Activated naive CD4-positive, alpha-beta T cell treated with anti-CD3 and anti-CD28 coated beads for 36 hours (primary cell): ENCODE measurements at regions not wholly inside any gene's neighbourhood (a gene's known extent, or its start where the extent isn't known, plus 50 kb on each side); places are given as distances from the start of the nearest gene placed in this dataset.

ENCODE experiments used
- CTCF ChIA-PET: fragments of 350-600 bp; sonication (Branson Sonifier 250); formaldehyde crosslinking; loops from one replicate; lab custom pipeline; 2021; ENCODE audit warnings: antibody characterized with exemption; lab: Charles Lee
- DNase-seq: peaks from one replicate; pipeline ENCODE4 v3.0.0-alpha.2; 2020
- H3K27ac Mint-ChIP-seq: one replicate; pipeline ENCODE4 v1.8.0; 2021; ENCODE audit warnings: mild to moderate bottlenecking, mixed read lengths
- H3K27me3 Mint-ChIP-seq: one replicate; pipeline ENCODE4 v1.8.0; 2021; ENCODE audit warnings: low read depth, mixed read lengths
- H3K36me3 Mint-ChIP-seq: one replicate; pipeline ENCODE4 v1.8.0; 2021; ENCODE audit warnings: low read depth, mixed read lengths
- H3K4me1 Mint-ChIP-seq: one replicate; pipeline ENCODE4 v1.8.0; 2021; ENCODE audit warnings: low read depth, mixed read lengths
- H3K4me3 Mint-ChIP-seq: one replicate; pipeline ENCODE4 v1.8.0; 2021; ENCODE audit warnings: mild to moderate bottlenecking, moderate library complexity, mixed read lengths
- H3K9me3 Mint-ChIP-seq: one replicate; pipeline ENCODE4 v1.8.0; 2021; ENCODE audit warnings: mixed read lengths
- intact Hi-C: fragments of 100-400 bp; cut with micrococcal nuclease; formaldehyde crosslinking; loops from one replicate; pipeline ENCODE4 v1.15.1; 2023

DNA sequence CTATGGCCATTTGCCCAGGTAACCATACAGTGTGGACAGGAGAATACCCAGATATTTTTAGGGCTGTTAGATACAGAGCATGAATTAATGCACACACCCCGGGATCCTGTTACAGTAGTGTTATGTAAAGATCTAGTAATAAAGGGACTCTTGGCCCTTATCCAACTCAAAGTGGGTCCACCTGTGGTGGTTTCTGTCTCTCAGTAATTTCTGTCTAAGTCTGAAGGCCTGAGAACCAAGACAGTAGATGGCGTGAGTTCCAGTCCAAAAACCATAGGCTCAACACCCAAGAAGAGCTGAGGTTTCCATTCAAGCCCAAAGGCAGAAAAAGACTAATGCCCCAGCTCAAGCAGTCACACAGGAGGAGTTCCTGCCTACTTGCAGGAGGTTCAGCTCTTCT, 277.7 kb downstream of the ZEB1 start:
- intact Hi-C loops, result no loop called here
- DNase-seq, result no peak
- Mint-ChIP-seq H3K27me3 (peaks cover 24% of the 10 kb centered on the region), H3K27ac (no peak overlapping the region), H3K4me3 (no peak overlapping the region), H3K9me3 (peaks cover 16% of the 10 kb centered on the region), H3K4me1 (peaks cover 22% of the 10 kb centered on the region), H3K36me3 (peaks cover 1% of the 10 kb centered on the region)
- CTCF ChIA-PET, result no interaction called here

GRCh38 chr10:31595992-31596391, 277.0 kb downstream of the ZEB1 start:
- H3K4me3 Mint-ChIP-seq, result no peak overlapping the region
- peaks cover 21% of the 10 kb centered on the region for H3K9me3 Mint-ChIP-seq
- no peak overlapping the region for H3K27ac Mint-ChIP-seq
- H3K36me3 Mint-ChIP-seq, result peaks cover 4% of the 10 kb centered on the region
- CTCF ChIA-PET, result no interaction called here
- intact Hi-C loops, result no loop called here
- H3K27me3 Mint-ChIP-seq, result peaks cover 27% of the 10 kb centered on the region
- H3K4me1 Mint-ChIP-seq, result peaks cover 14% of the 10 kb centered on the region
- no peak for DNase-seq

GRCh38 chr10:31594347-31594873, 275.4 kb downstream of the ZEB1 start:
- CTCF ChIA-PET, result interaction anchor here (0.6 to 0.7 kb wide), 2 partner anchors 466 to 811 kb away, joined by 3 read pairs; no protein-coding TSS in a partner anchor
- H3K9me3 Mint-ChIP-seq, result peaks cover 23% of the 10 kb centered on the region
- intact Hi-C loops, result no loop called here
- no peak for DNase-seq
- H3K27me3 Mint-ChIP-seq, result peaks cover 33% of the 10 kb centered on the region
- H3K4me3 Mint-ChIP-seq, result no peak overlapping the region
- H3K27ac Mint-ChIP-seq, result no peak overlapping the region
- peaks cover 4% of the 10 kb centered on the region for H3K36me3 Mint-ChIP-seq
- peaks cover 2% of the 10 kb centered on the region for H3K4me1 Mint-ChIP-seq

- Mint-ChIP-seq H3K36me3 (peaks cover 4% of the 10 kb centered on the region), H3K27me3 (peaks cover 33% of the 10 kb centered on the region), H3K27ac (no peak overlapping the region), H3K4me3 (no peak overlapping the region), H3K9me3 (peaks cover 22% of the 10 kb centered on the region), H3K4me1 (no peaks in the 10 kb centered on the region)
- no peak for DNase-seq
- intact Hi-C loops, result no loop called here
- CTCF ChIA-PET, result no interaction called here
Measured at GRCh38 chr10:31593124-31593523, 274.1 kb downstream of the ZEB1 start.

DNA sequence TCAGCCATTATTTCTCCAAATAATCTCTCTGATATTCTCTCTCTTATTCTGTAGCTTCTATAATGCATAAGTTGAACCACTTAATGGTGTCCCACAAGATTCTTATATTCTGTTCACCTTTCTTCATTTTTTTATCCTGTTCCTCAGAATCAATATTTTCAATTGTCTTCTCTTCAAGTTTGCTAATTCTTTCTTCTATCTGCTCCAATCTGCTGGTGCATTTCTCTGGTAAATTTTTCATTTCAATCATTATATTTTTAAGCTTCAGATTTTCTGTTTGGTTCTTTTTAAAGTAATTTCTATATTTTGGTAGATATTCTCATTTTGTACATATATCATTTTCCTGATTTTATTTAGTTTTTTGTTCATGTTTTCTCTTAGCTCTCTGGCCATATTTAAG, 272.6 kb downstream of the ZEB1 start:
- peaks cover 46% of the 10 kb centered on the region for H3K27me3 Mint-ChIP-seq
- H3K36me3 Mint-ChIP-seq, result peaks cover 4% of the 10 kb centered on the region
- peaks cover 22% of the 10 kb centered on the region for H3K9me3 Mint-ChIP-seq
- H3K4me1 Mint-ChIP-seq, result peaks cover 5% of the 10 kb centered on the region
- CTCF ChIA-PET, result no interaction called here
- intact Hi-C loops, result no loop called here
- no peak overlapping the region for H3K4me3 Mint-ChIP-seq
- H3K27ac Mint-ChIP-seq, result no peak overlapping the region
- DNase-seq, result no peak

DNA sequence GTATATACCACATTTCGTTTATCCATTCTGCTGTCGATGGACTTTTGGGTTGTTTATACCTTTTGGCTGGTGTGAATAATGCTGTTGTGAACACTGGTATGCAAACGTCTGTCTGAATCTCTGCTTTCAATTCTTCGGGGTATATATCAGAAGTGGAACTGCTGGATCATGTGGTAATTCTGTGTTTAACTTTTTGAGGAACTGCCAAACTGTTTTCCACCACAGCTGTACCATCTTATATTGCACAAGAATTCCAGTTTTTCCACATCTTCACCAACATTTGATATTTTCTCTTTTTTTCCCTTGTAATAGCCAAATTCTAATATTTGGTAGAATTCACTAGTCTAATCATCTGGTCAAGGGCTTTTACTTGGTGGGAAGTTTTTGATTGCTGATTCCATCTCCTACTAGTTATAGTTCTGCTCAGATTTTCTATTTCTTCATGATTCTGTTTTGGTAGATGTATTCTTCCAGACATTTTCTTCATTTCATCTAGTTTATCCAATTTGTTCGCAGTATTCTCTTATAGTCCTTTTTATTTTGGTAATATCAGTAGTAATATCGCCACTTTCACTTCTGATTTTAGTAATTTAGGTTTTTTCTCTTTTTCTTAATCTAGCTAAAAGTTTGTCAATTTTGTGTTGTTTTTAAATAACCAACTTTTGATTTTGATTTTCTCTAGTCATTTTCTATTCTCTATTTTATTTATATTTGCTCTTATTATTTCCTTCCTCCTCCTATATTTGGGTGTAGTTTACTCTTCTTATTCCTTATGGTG, 271.2 kb downstream of the ZEB1 start:
- Mint-ChIP-seq H3K27ac (no peak overlapping the region), H3K36me3 (peaks cover 4% of the 10 kb centered on the region), H3K27me3 (peaks cover 49% of the 10 kb centered on the region), H3K4me1 (peaks cover 5% of the 10 kb centered on the region), H3K9me3 (peaks cover 22% of the 10 kb centered on the region), H3K4me3 (no peak overlapping the region)
- intact Hi-C loops, result no loop called here
- CTCF ChIA-PET, result interaction anchor here (0.6 kb wide), 2 partner anchors 132 to 286 kb away, joined by 3 read pairs; no protein-coding TSS in a partner anchor
- DNase-seq, result no peak

- Mint-ChIP-seq H3K4me1 (peaks cover 5% of the 10 kb centered on the region), H3K36me3 (peaks cover 4% of the 10 kb centered on the region), H3K9me3 (peaks cover 17% of the 10 kb centered on the region), H3K4me3 (no peak overlapping the region), H3K27me3 (peaks cover 45% of the 10 kb centered on the region), H3K27ac (no peak overlapping the region)
- intact Hi-C loops, result no loop called here
- no peak for DNase-seq
- CTCF ChIA-PET, result no interaction called here
Measured at GRCh38 chr10:31587691-31588090, 268.7 kb downstream of the ZEB1 start.

DNA sequence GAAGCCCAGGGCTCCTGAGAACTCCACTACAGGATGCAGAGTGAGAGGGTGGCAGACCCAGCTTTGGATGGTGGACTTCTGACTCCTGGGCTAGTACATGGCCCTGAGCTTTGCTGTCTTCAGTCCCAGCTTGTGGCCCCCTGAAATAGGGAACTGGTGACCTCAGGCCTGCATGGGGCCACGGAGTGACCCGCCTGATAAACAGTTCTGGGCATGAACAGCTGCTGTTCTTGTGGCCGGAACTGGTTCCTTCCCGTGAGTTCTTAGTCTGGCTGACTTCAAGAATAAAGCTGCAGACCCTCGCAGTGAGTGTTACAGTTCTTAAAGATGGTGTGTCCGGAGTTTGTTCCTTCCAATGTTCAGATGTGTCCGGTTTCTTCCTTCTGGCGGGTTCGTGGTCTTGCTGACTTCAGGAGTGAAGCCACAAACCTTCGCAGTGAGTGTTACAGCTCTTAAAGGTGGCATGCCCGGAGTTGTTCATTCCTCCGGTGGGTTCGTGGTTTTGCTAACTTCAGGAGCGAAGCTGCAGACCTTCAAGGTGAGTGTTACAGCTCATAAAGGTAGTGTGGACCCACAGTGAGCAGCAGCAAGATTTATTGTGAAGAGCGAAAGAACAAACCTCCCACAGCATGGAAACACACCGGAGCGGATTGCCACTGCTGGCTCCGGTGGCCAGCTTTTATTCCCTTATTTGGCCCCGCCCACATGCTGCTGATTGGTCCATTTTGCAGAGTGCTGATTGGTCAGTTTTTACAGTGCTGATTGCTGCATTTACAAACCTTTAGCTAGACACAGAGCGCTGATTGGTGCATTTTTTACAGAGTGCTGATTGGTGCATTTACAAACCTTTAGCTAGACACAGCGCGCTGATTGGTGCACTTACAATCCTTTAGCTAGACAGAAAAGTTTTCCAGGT, 268.0 kb downstream of the ZEB1 start:
- intact Hi-C loops, result no loop called here
- CTCF ChIA-PET, result interaction anchor here (1.1 kb wide), 1 partner anchor 183 kb away, joined by 4 read pairs; no protein-coding TSS in a partner anchor
- H3K27ac Mint-ChIP-seq, result no peak overlapping the region
- H3K4me3 Mint-ChIP-seq, result peak overlapping the region; percentile 30
- peaks cover 2% of the 10 kb centered on the region for H3K36me3 Mint-ChIP-seq
- peaks cover 40% of the 10 kb centered on the region for H3K27me3 Mint-ChIP-seq
- peaks cover 10% of the 10 kb centered on the region for H3K9me3 Mint-ChIP-seq
- H3K4me1 Mint-ChIP-seq, result peaks cover 5% of the 10 kb centered on the region
- DNase-seq, result peak; percentile 20

GRCh38 chr10:31584876-31585275, 265.9 kb downstream of the ZEB1 start:
- DNase-seq, result no peak
- H3K27me3 Mint-ChIP-seq, result peaks cover 31% of the 10 kb centered on the region
- CTCF ChIA-PET, result no interaction called here
- H3K4me1 Mint-ChIP-seq, result peaks cover 5% of the 10 kb centered on the region
- no peaks in the 10 kb centered on the region for H3K9me3 Mint-ChIP-seq
- no peak overlapping the region for H3K27ac Mint-ChIP-seq
- intact Hi-C loops, result no loop called here
- no peaks in the 10 kb centered on the region for H3K36me3 Mint-ChIP-seq
- no peak overlapping the region for H3K4me3 Mint-ChIP-seq

DNA sequence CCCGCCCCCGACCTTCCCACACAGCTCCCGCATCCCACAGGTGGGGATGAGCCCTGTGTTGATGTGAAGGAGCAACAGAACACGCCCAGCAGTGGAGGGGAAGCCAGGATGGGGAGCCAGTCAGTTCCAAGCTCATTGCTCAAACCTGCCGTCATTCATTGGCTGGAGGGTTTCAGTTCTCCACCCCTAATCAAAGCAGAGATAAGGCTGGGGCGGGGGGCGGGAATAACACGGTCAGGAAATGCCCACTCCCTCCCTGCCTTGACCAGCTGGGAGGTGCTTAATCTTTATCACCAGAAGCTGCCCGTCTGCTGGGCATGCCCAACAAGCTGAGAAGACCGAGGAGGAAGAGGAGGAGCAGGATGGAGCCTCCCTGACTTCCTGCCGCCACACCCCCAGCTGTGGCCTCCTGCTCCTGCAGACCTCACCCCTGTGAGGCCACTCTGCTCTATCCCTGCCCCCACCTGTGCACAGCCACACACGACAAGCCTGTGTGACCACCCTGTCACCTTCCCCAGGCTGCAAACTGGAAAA, 265.1 kb downstream of the ZEB1 start:
- H3K27ac Mint-ChIP-seq, result no peak overlapping the region
- CTCF ChIA-PET, result no interaction called here
- intact Hi-C loops, result no loop called here
- H3K4me3 Mint-ChIP-seq, result no peak overlapping the region
- peaks cover 30% of the 10 kb centered on the region for H3K27me3 Mint-ChIP-seq
- no peaks in the 10 kb centered on the region for H3K36me3 Mint-ChIP-seq
- DNase-seq, result no peak
- H3K4me1 Mint-ChIP-seq, result peaks cover 5% of the 10 kb centered on the region
- no peaks in the 10 kb centered on the region for H3K9me3 Mint-ChIP-seq

- CTCF ChIA-PET, result no interaction called here
- Mint-ChIP-seq H3K4me1 (peaks cover 11% of the 10 kb centered on the region), H3K27ac (no peak overlapping the region), H3K36me3 (no peaks in the 10 kb centered on the region), H3K27me3 (peaks cover 30% of the 10 kb centered on the region), H3K9me3 (peaks cover 2% of the 10 kb centered on the region), H3K4me3 (no peak overlapping the region)
- no peak for DNase-seq
- intact Hi-C loops, result no loop called here
Measured at GRCh38 chr10:31583293-31583692, 264.3 kb downstream of the ZEB1 start.
